ENCODE measurements at regions not wholly inside any gene's neighbourhood (a gene's known extent, or its start where the extent isn't known, plus 50 kb on each side); places are given as distances from the start of the nearest gene placed in this dataset.

GRCh38 chr2:58636872-58637271 is 395.7 kb upstream of the FANCL start (continued):
- TF ChIP-seq CBX3 (IDR thresholded peaks at IDR 0.05; ENCODE audit: borderline replicate concordance, low read depth) (no peak), LARP7 (IDR thresholded peaks at IDR 0.05) (no peak), ETV6 (conservative IDR thresholded peaks at IDR 0.05 in 1 of 2, IDR thresholded peaks at IDR 0.05 in 1 of 2; ENCODE audit: borderline replicate concordance in 1 of 2, low read depth in 1 of 2) (no peak), SPI1 (IDR thresholded peaks at IDR 0.05; ENCODE audit: borderline replicate concordance, insufficient read depth, low read depth, low read length) (no peak), IKZF1 (conservative IDR thresholded peaks at IDR 0.05) (no peak), ZNF207 (IDR thresholded peaks at IDR 0.05; ENCODE audit: borderline replicate concordance) (no peak), MTA3 (IDR thresholded peaks at IDR 0.05; ENCODE audit: borderline replicate concordance, low read length) (no peak), CBFB (IDR thresholded peaks at IDR 0.05; ENCODE audit: low read depth) (no peak), POLR2A (IDR thresholded peaks at IDR 0.05; ENCODE audit: low read depth, low read length) (no peak), ATF7 (IDR thresholded peaks at IDR 0.05; ENCODE audit: low read depth) (no peak)

- H2AFZ ChIP-seq (ENCODE audit: control insufficient read depth, low read depth, low read length): no peak overlapping the region
- RAD21 ChIA-PET (ENCODE audit: unreplicated experiment): no interaction called here
- intact Hi-C loops (cut with micrococcal nuclease; ENCODE audit: unreplicated experiment) (no loop called here), in situ Hi-C loops (cut with MboI) (no loop called here)
- no peak overlapping the region for H3K9ac ChIP-seq (ENCODE audit: control insufficient read depth, insufficient read depth, low read length)
- no peaks in the 10 kb centered on the region for H3K9me3 ChIP-seq (replicated peaks; ENCODE audit: control insufficient read depth, insufficient read depth, low read length)
- TF ChIP-seq BRCA1 (IDR thresholded peaks at IDR 0.05; ENCODE audit: low read depth, low read length): no peak
- TF ChIP-seq CREB1 (IDR thresholded peaks at IDR 0.05; ENCODE audit: low read depth): no peak
- TF ChIP-seq HDGF (IDR thresholded peaks at IDR 0.05): no peak
- H3K27ac ChIP-seq (ENCODE audit: control insufficient read depth, insufficient read depth): no peak overlapping the region
- H3K4me3 ChIP-seq: no peak overlapping the region
- no peak for ATAC-seq
- no peaks in the 10 kb centered on the region for H3K27me3 ChIP-seq (replicated peaks in 1 of 2; ENCODE audit: control insufficient read depth in 2 of 2, insufficient read depth in 2 of 2, low read length in 1 of 2)
- no peaks in the 10 kb centered on the region for H4K20me1 ChIP-seq (ENCODE audit: control insufficient read depth, insufficient read depth)
- FAIRE-seq: no peak
- H3K4me1 ChIP-seq (ENCODE audit: control insufficient read depth, insufficient read depth, low read length): no peaks in the 10 kb centered on the region
- H3K4me2 ChIP-seq (ENCODE audit: control insufficient read depth, insufficient read depth): no peak overlapping the region
- SMC1A ChIA-PET (ENCODE audit: uncharacterized antibody, unreplicated experiment): no interaction called here
- WGBS (ENCODE audit: insufficient coverage, insufficient replicate concordance, low lambda C conversion rate, missing lambda C conversion rate): 28% methylated on average over 5 of the region's 5 CpGs
- no peaks in the 10 kb centered on the region for H3K79me2 ChIP-seq (ENCODE audit: control insufficient read depth, insufficient read depth, low read length)
- no TSS peak for BruUV-seq (replicated peaks)
- CTCF ChIA-PET: interaction anchor here (1.8 kb wide), 1 partner anchor 12 kb away, joined by 4 read pairs; no protein-coding TSS in a partner anchor
- POLR2A ChIA-PET: no interaction called here
- H3K36me3 ChIP-seq (ENCODE audit: control insufficient read depth in 2 of 2, insufficient read depth in 2 of 2, low read length in 1 of 2): no peaks in the 10 kb centered on the region
- no peak for DNase-seq (ENCODE audit: low read depth, low spot score)
Observed at GRCh38 chr2:58635801-58636375, 394.8 kb upstream of the FANCL start.

All from GM12878 (cell line).